NCI-H1417 (cell line): ENCODE measurements at regions not wholly inside any gene's neighbourhood (a gene's known extent, or its start where the extent isn't known, plus 50 kb on each side); places are given as distances from the start of the nearest gene placed in this dataset.
"Not testable (repeated sequence)": the region's sequence is repeated elsewhere in the genome, so short reads cannot be mapped to it uniquely, and the experiment has no call there.

ENCODE experiments used
- DNase-seq, 3 experiments: peaks; one replicate each; lab custom pipeline; 2025; lab: John Stamatoyannopoulos, UW

- peak; percentile 3 to 77 (median 35) for DNase-seq
These were observed 422.5 kb upstream of the RGS17 start for GRCh38 chr6:153553627-153554026.

GRCh38 chr6:153539602-153540001 lies 408.5 kb upstream of the RGS17 start:
- DNase-seq: no peak

- no peak for DNase-seq
These were observed 407.4 kb upstream of the RGS17 start for GRCh38 chr6:153538491-153538890.

- no peak for DNase-seq
These were observed 406.3 kb upstream of the RGS17 start for GRCh38 chr6:153537422-153537821.

- no peak for DNase-seq
These were observed 395.4 kb upstream of the RGS17 start for GRCh38 chr6:153526479-153526878.

- no peak for DNase-seq
These were observed 394.9 kb upstream of the RGS17 start for GRCh38 chr6:153525998-153526397.

- no peak for DNase-seq
These were observed 392.3 kb upstream of the RGS17 start for GRCh38 chr6:153523390-153523789.

GRCh38 chr6:153511896-153512496 lies 380.9 kb upstream of the RGS17 start:
- peak; percentile 8 to 54 (median 19) for DNase-seq

- peak in 2 of 3 experiments; percentile 51 to 79 for DNase-seq
These were observed 372.7 kb upstream of the RGS17 start for GRCh38 chr6:153503810-153504209.

- DNase-seq: no peak
These were observed 362.4 kb upstream of the RGS17 start for GRCh38 chr6:153493501-153493900.

- no peak for DNase-seq
These were observed 358.4 kb upstream of the RGS17 start for GRCh38 chr6:153489479-153489878.

GRCh38 chr6:153488267-153488666 lies 357.2 kb upstream of the RGS17 start:
- DNase-seq: no peak

- DNase-seq: peak in 1 of 3 experiments; percentile 62
These were observed 354.0 kb upstream of the RGS17 start for GRCh38 chr6:153485072-153485471.

GRCh38 chr6:153484056-153484455 lies 353.0 kb upstream of the RGS17 start:
- no peak for DNase-seq

GRCh38 chr6:153476243-153476642 lies 345.2 kb upstream of the RGS17 start:
- no peak for DNase-seq

GRCh38 chr6:153465050-153465449 lies 334.0 kb upstream of the RGS17 start:
- no peak for DNase-seq

- DNase-seq: no peak
These were observed 318.2 kb upstream of the RGS17 start for GRCh38 chr6:153449279-153449678.

- not testable (repeated sequence) for DNase-seq
These were observed 311.7 kb upstream of the RGS17 start for GRCh38 chr6:153442749-153443148.

GRCh38 chr6:153442096-153442495 lies 311.0 kb upstream of the RGS17 start:
- no peak for DNase-seq

- DNase-seq: no peak
These were observed 306.1 kb upstream of the RGS17 start for GRCh38 chr6:153437193-153437592.

GRCh38 chr6:153436351-153436750 lies 305.3 kb upstream of the RGS17 start:
- DNase-seq: no peak

GRCh38 chr6:153435787-153436186 lies 304.7 kb upstream of the RGS17 start:
- no peak for DNase-seq

GRCh38 chr6:153425536-153425935 lies 294.5 kb upstream of the RGS17 start:
- DNase-seq: no peak

GRCh38 chr6:153424719-153425400 lies 293.8 kb upstream of the RGS17 start:
- DNase-seq: no peak
